Pancreas (tissue), 10 donors: ENCODE measurements at regions not wholly inside any gene's neighbourhood (a gene's known extent, or its start where the extent isn't known, plus 50 kb on each side); places are given as distances from the start of the nearest gene placed in this dataset.

ENCODE experiments used
- ATAC-seq, 4 donors: fragments of 200-7000 bp; cut with Tn5 transposase; one replicate each; pipeline versions ENCODE4 v1.8.0 to v1.9.1; 2020; ENCODE audit warnings: mild to moderate bottlenecking in 4 of 4, moderate library complexity in 4 of 4
- DNase-seq, 6 donors: peaks; one replicate each; pipeline ENCODE4 v3.0.0-alpha.2; 2020
- FAIRE-seq: peaks from 2 replicates; lab custom pipeline; 2012; peaks lifted over from hg19 to GRCh38; lab: Jason Lieb, UNC
- H3K27ac ChIP-seq, 4 donors: fragments of 200-600 bp; sonication (generic); 1 replicate in 3 of 4; 2 replicates in 1 of 4; pipeline versions ENCODE4 v1.5.0 to v1.8.0; 2020
- H3K27me3 ChIP-seq, 4 donors: fragments of 200-600 bp; one replicate each; pipeline ENCODE4 v1.8.0; 2021
- H3K36me3 ChIP-seq, 3 donors: fragments of 200-600 bp; sonication (generic) in 1 of 3; one replicate each; pipeline versions ENCODE4 v1.5.0 to v1.8.0; 2020 to 2021
- H3K4me1 ChIP-seq, 3 donors: fragments of 200-600 bp; one replicate each; pipeline ENCODE4 v1.8.0; 2021
- H3K4me3 ChIP-seq, 4 donors: fragments of 200-600 bp; sonication (generic) in 2 of 4; one replicate each; pipeline versions ENCODE4 v1.5.0 to v1.8.0; 2020 to 2021
- H3K9me3 ChIP-seq, 4 donors: fragments of 200-600 bp; one replicate each; pipeline ENCODE4 v1.8.0; 2021
- CTCF ChIP-seq, 4 donors: fragments of 200-600 bp; sonication (generic) in 3 of 4; IDR thresholded peaks; one replicate each; pipeline versions ENCODE4 v1.5.0 to v1.8.0; 2021; ENCODE audit warnings: antibody characterized with exemption in 4 of 4
- WGBS, 2 donors: extraction: QIAGEN DNeasy Blood & Tissue Kit; methylation state at CpG; one replicate each; pipeline ENCODE4 v1.1.7; 2013; 5-methylcytosine and 5-hydroxymethylcytosine counted together
- intact Hi-C, 3 donors: fragments of 100-400 bp; cut with DNase I; formaldehyde crosslinking; loops; one replicate each; pipeline versions ENCODE4 v1.11.1 to v1.14.2; 2022
- donor health status: healthy with polysubstance abuse.
- donor health status: DM: no; HTN: no; CAD: no; lungs with moderate emphysema.
- donor health status: DM: no; HTN: no; CAD: no.
- donor health status: control.
- donor health status: control.
- donor health status: Bipolar disorder and iron deficiency.
- donor health status: DM: yes; HTN: yes; CAD: no.
- donor health status: DM: no; HTN: no; CAD: no.
- donor health status: DM: no; HTN: no; CAD: no.
- donor health status: DM: yes; HTN: yes; CAD: no.

- H3K27me3 ChIP-seq, result no peaks in the 10 kb centered on the region
These were observed 1944.2 kb downstream of the OLFM4 start for GRCh38 chr13:54972838-54973237.

GRCh38 chr13:54975676-54976075, 1947.1 kb downstream of the OLFM4 start:
- Histone ChIP-seq H3K27me3 (no peaks in the 10 kb centered on the region), H3K27ac (no peak overlapping the region), H3K36me3 (no peaks in the 10 kb centered on the region), H3K4me3 (no peak overlapping the region), H3K9me3 (no peaks in the 10 kb centered on the region), H3K4me1 (no peaks in the 10 kb centered on the region)
- WGBS, 2 donors, result 48 to 53% methylated on average over 4 of the region's 4 CpGs
- ATAC-seq (no peak), FAIRE-seq (no peak), DNase-seq (no peak)
- intact Hi-C loops, result no loop called here
- TF ChIP-seq CTCF (IDR thresholded peaks at IDR 0.05), result no peak

More at GRCh38 chr13:54972838-54973237, 1944.2 kb downstream of the OLFM4 start:
- intact Hi-C loops, result no loop called here
- Histone ChIP-seq H3K4me3 (no peak overlapping the region), H3K4me1 (no peaks in the 10 kb centered on the region), H3K9me3 (no peaks in the 10 kb centered on the region), H3K27ac (no peak overlapping the region), H3K36me3 (no peaks in the 10 kb centered on the region)
- FAIRE-seq (no peak), ATAC-seq (no peak), DNase-seq (no peak)
- 52 to 55% methylated on average over 5 of the region's 5 CpGs for WGBS, 2 donors
- TF ChIP-seq CTCF (IDR thresholded peaks at IDR 0.05), result no peak

- WGBS, 2 donors, result 79 to 81% methylated on average over 3 of the region's 3 CpGs
These were observed 1952.0 kb downstream of the OLFM4 start for GRCh38 chr13:54980651-54981050.

GRCh38 chr13:54989418-54989817, 1960.8 kb downstream of the OLFM4 start:
- H3K4me1 ChIP-seq, result no peaks in the 10 kb centered on the region
- H3K27ac ChIP-seq, result no peak overlapping the region
- 76% methylated on average over 4 of the region's 4 CpGs for WGBS, 2 donors
- no peak for ATAC-seq
- H3K4me3 ChIP-seq, result no peak overlapping the region
- H3K27me3 ChIP-seq, result no peaks in the 10 kb centered on the region
- no peak for DNase-seq
- no peaks in the 10 kb centered on the region for H3K36me3 ChIP-seq
- TF ChIP-seq CTCF (IDR thresholded peaks at IDR 0.05), result no peak
- H3K9me3 ChIP-seq, result no peaks in the 10 kb centered on the region
- FAIRE-seq, result no peak
- intact Hi-C loops, result no loop called here

More at GRCh38 chr13:54980651-54981050, 1952.0 kb downstream of the OLFM4 start:
- Histone ChIP-seq H3K4me1 (no peaks in the 10 kb centered on the region), H3K36me3 (no peaks in the 10 kb centered on the region), H3K4me3 (no peak overlapping the region), H3K27ac (no peak overlapping the region), H3K27me3 (no peaks in the 10 kb centered on the region), H3K9me3 (no peaks in the 10 kb centered on the region)
- intact Hi-C loops, result no loop called here
- FAIRE-seq, result no peak
- ATAC-seq, result no peak
- no peak for TF ChIP-seq CTCF (IDR thresholded peaks at IDR 0.05)
- DNase-seq, result no peak

GRCh38 chr13:54999399-54999907, 1970.8 kb downstream of the OLFM4 start:
- 81 to 90% methylated on average over 2 of the region's 2 CpGs for WGBS, 2 donors
- Histone ChIP-seq H3K9me3 (no peaks in the 10 kb centered on the region), H3K27me3 (no peaks in the 10 kb centered on the region), H3K4me1 (no peaks in the 10 kb centered on the region), H3K4me3 (no peak overlapping the region), H3K36me3 (no peaks in the 10 kb centered on the region), H3K27ac (no peak overlapping the region)
- ATAC-seq, result no peak
- no peak for FAIRE-seq
- no peak for DNase-seq
- TF ChIP-seq CTCF (IDR thresholded peaks at IDR 0.05), result no peak
- intact Hi-C loops, result no loop called here
